Body of pancreas (tissue), 4 donors: ENCODE measurements at regions not wholly inside any gene's neighbourhood (a gene's known extent, or its start where the extent isn't known, plus 50 kb on each side); places are given as distances from the start of the nearest gene placed in this dataset.

ENCODE experiments used
- ATAC-seq: fragments of 150-250 bp; one replicate; pipeline ENCODE4 v1.9.1; 2016
- DNase-seq, 4 donors: peaks; one replicate each; pipeline ENCODE4 v3.0.0-alpha.2; 2019
- H3K27ac ChIP-seq, 4 donors: fragments of 200-600 bp; sonication (generic); 1 replicate in 3 of 4; 2 replicates in 1 of 4; pipeline versions ENCODE4 v1.5.1 to v1.6.1; 2016 to 2019; ENCODE audit warnings: mild to moderate bottlenecking in 1 of 4, mixed read lengths in 1 of 4, moderate library complexity in 1 of 4
- H3K27me3 ChIP-seq, 2 donors: fragments of 200-600 bp; sonication (generic); one replicate each; pipeline ENCODE4 v1.6.0; 2016; ENCODE audit warnings: mild to moderate bottlenecking in 1 of 2
- H3K36me3 ChIP-seq, 2 donors: fragments of 200-600 bp; sonication (generic); replicated peaks in 1 of 2; 2 replicates each; pipeline ENCODE4 v1.5.1; 2016; ENCODE audit warnings: low read depth in 2 of 2; ENCODE audit not compliant: insufficient read depth in 1 of 2
- H3K4me1 ChIP-seq: fragments of 200-600 bp; sonication (generic); one replicate; pipeline ENCODE4 v1.6.0; 2016
- H3K4me3 ChIP-seq, 2 donors: fragments of 200-600 bp; sonication (generic); 1 replicate in 1 of 2; 2 replicates in 1 of 2; pipeline ENCODE4 v1.5.1; 2016 to 2019
- H3K9me3 ChIP-seq, 3 donors: fragments of 200-600 bp; sonication (generic); 1 replicate in 2 of 3; 2 replicates in 1 of 3; pipeline ENCODE4 v1.5.1; 2016
- CTCF ChIP-seq, 7 experiments: fragments of 450-650 bp in 4 of 7; fragments of 200-600 bp in 3 of 7; sonication (generic) in 3 of 7; IDR thresholded peaks; one replicate each; pipeline ENCODE4 v1.5.1; 2016 to 2019; ENCODE audit warnings: antibody characterized with exemption in 7 of 7
- POLR2A ChIP-seq, 3 donors: fragments of 450-650 bp; IDR thresholded peaks; one replicate each; pipeline ENCODE4 v1.6.1; 2016; ENCODE audit warnings: antibody characterized with exemption in 3 of 3, mild to moderate bottlenecking in 2 of 3
- WGBS, 2 donors: methylation state at CpG; one replicate each; pipeline ENCODE4 v1.1.5; 2017; 5-methylcytosine and 5-hydroxymethylcytosine counted together
- intact Hi-C: fragments of 100-400 bp; cut with DNase I; formaldehyde crosslinking; loops from one replicate; pipeline ENCODE4 v1.15.1; 2023

DNA sequence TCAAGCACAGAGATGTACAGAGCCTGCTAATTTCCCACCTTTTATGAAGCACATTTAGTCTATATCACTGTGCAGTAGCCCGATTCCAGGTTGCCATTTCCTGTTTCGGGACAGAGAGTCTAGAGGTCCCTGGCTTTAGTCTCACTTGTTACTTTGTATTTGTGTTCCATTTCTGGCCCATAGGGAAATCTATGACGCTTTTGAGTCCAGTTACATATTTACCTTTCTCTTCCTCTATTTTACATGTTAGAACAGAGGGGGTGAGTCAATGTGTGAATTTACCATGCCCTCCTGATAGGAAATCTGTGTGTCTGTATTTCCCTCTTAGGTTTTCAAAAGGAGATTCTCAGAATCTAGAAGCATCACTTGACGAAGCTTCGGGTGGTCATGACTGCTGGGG, 227.1 kb upstream of the ZFHX3 start:
- WGBS, 2 donors, result 52 to 76% methylated on average over 5 of the region's 5 CpGs
- Histone ChIP-seq H3K27ac (no peak overlapping the region), H3K4me1 (no peaks in the 10 kb centered on the region), H3K9me3 (no peaks in the 10 kb centered on the region), H3K36me3 (no peaks in the 10 kb centered on the region), H3K4me3 (no peak overlapping the region), H3K27me3 (no peaks in the 10 kb centered on the region)
- no peak for TF ChIP-seq POLR2A (IDR thresholded peaks at IDR 0.05)
- no peak for TF ChIP-seq CTCF (IDR thresholded peaks at IDR 0.05)
- intact Hi-C loops, result no loop called here
- DNase-seq, result no peak
- ATAC-seq, result no peak

GRCh38 chr16:73274140-73274539, 226.2 kb upstream of the ZFHX3 start:
- H3K4me3 ChIP-seq, result no peak overlapping the region
- TF ChIP-seq POLR2A (IDR thresholded peaks at IDR 0.05) (no peak), CTCF (IDR thresholded peaks at IDR 0.05) (no peak)
- no peak for ATAC-seq
- intact Hi-C loops, result no loop called here
- no peaks in the 10 kb centered on the region for H3K4me1 ChIP-seq
- no peaks in the 10 kb centered on the region for H3K9me3 ChIP-seq
- DNase-seq, result no peak
- H3K36me3 ChIP-seq, result no peaks in the 10 kb centered on the region
- WGBS, 2 donors, result 70 to 77% methylated on average over 1 of the region's 1 CpG
- H3K27me3 ChIP-seq, result no peaks in the 10 kb centered on the region
- H3K27ac ChIP-seq, result no peak overlapping the region

GRCh38 chr16:73268366-73268993, 220.6 kb upstream of the ZFHX3 start:
- H3K9me3 ChIP-seq, result no peaks in the 10 kb centered on the region
- 68 to 78% methylated on average over 14 of the region's 14 CpGs for WGBS, 2 donors
- no peaks in the 10 kb centered on the region for H3K27me3 ChIP-seq
- no peaks in the 10 kb centered on the region for H3K4me1 ChIP-seq
- intact Hi-C loops, result no loop called here
- peak in 1 of 4 donors; percentile 9 for DNase-seq
- no peak overlapping the region for H3K27ac ChIP-seq
- no peaks in the 10 kb centered on the region for H3K36me3 ChIP-seq
- ATAC-seq, result no peak
- no peak for TF ChIP-seq CTCF (IDR thresholded peaks at IDR 0.05)
- no peak overlapping the region for H3K4me3 ChIP-seq

GRCh38 chr16:73265935-73266334, 218.0 kb upstream of the ZFHX3 start:
- H3K36me3 ChIP-seq, result no peaks in the 10 kb centered on the region
- WGBS, 2 donors, result 31 to 32% methylated on average over 5 of the region's 5 CpGs
- ATAC-seq, result peak; percentile 20
- TF ChIP-seq CTCF (IDR thresholded peaks at IDR 0.05) (no peak), POLR2A (IDR thresholded peaks at IDR 0.05) (no peak)
- intact Hi-C loops, result no loop called here
- no peak overlapping the region for H3K4me3 ChIP-seq
- DNase-seq, result no peak
- H3K27me3 ChIP-seq, result no peaks in the 10 kb centered on the region
- peak overlapping the region in 3 of 4 donors; percentile 28 to 74 (median 68) for H3K27ac ChIP-seq
- no peaks in the 10 kb centered on the region for H3K9me3 ChIP-seq
- no peaks in the 10 kb centered on the region for H3K4me1 ChIP-seq

- H3K9me3 ChIP-seq, result no peaks in the 10 kb centered on the region
- H3K27me3 ChIP-seq, result no peaks in the 10 kb centered on the region
- no peaks in the 10 kb centered on the region for H3K4me1 ChIP-seq
- peak; percentile 28 to 38 (median 32) for DNase-seq
- no peaks in the 10 kb centered on the region for H3K36me3 ChIP-seq
- TF ChIP-seq POLR2A (IDR thresholded peaks at IDR 0.05) (peak in 1 of 3 donors; percentile 18), CTCF (IDR thresholded peaks at IDR 0.05) (no peak)
- 45 to 51% methylated on average over 10 of the region's 10 CpGs for WGBS, 2 donors
- no peak overlapping the region for H3K4me3 ChIP-seq
- ATAC-seq, result peak; percentile 80
- H3K27ac ChIP-seq, result peak overlapping the region in 2 of 4 donors; percentile 68 to 74
- intact Hi-C loops, result no loop called here
Measured at GRCh38 chr16:73265124-73265837, 217.4 kb upstream of the ZFHX3 start.
